GM23248 (cell line): ENCODE measurements at regions not wholly inside any gene's neighbourhood (a gene's known extent, or its start where the extent isn't known, plus 50 kb on each side); places are given as distances from the start of the nearest gene placed in this dataset.

Source experiments
- EZH2 ChIP-seq: fragments of 200-600 bp; sonication (generic); IDR thresholded peaks from 2 replicates; pipeline ENCODE4 v1.6.1; 2018; ENCODE audit warnings: antibody characterized with exemption, mild to moderate bottlenecking; ENCODE audit not compliant: insufficient read depth, poor library complexity, severe bottlenecking
- EZH2phosphoT487 ChIP-seq: fragments of 200-600 bp; sonication (generic); IDR thresholded peaks from 2 replicates; pipeline ENCODE4 v1.6.1; 2018; ENCODE audit warnings: antibody characterized with exemption, moderate library complexity, mild to moderate bottlenecking, low read depth; ENCODE audit not compliant: insufficient read depth

- TF ChIP-seq EZH2 = no peak
- no peak for TF ChIP-seq EZH2phosphoT487
Measured at GRCh38 chr6:105633814-105634213, 230.9 kb upstream of the PREP start.
